22Rv1 (cell line): ENCODE measurements at regions not wholly inside any gene's neighbourhood (a gene's known extent, or its start where the extent isn't known, plus 50 kb on each side); places are given as distances from the start of the nearest gene placed in this dataset.

Source experiments
- ZFX ChIP-seq: fragments of 450-650 bp; IDR thresholded peaks from 2 replicates; pipeline ENCODE4 v1.6.1; 2017; ENCODE audit warnings: antibody characterized with exemption, borderline replicate concordance
- TF ChIP-seq, protein P1 (sequence below): fragments of 450-650 bp; IDR thresholded peaks from 2 replicates; pipeline ENCODE4 v1.5.1; 2017; ENCODE audit warnings: mild to moderate bottlenecking

- TF ChIP-seq, protein P1, sequence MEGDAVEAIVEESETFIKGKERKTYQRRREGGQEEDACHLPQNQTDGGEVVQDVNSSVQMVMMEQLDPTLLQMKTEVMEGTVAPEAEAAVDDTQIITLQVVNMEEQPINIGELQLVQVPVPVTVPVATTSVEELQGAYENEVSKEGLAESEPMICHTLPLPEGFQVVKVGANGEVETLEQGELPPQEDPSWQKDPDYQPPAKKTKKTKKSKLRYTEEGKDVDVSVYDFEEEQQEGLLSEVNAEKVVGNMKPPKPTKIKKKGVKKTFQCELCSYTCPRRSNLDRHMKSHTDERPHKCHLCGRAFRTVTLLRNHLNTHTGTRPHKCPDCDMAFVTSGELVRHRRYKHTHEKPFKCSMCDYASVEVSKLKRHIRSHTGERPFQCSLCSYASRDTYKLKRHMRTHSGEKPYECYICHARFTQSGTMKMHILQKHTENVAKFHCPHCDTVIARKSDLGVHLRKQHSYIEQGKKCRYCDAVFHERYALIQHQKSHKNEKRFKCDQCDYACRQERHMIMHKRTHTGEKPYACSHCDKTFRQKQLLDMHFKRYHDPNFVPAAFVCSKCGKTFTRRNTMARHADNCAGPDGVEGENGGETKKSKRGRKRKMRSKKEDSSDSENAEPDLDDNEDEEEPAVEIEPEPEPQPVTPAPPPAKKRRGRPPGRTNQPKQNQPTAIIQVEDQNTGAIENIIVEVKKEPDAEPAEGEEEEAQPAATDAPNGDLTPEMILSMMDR: no peak
- TF ChIP-seq ZFX: no peak
Measured at GRCh38 chr4:166481055-166481454, 608.0 kb downstream of the TLL1 start.
